C4-2B (cell line): ENCODE measurements at regions not wholly inside any gene's neighbourhood (a gene's known extent, or its start where the extent isn't known, plus 50 kb on each side); places are given as distances from the start of the nearest gene placed in this dataset.

ENCODE experiments used
- H3K27ac ChIP-seq: fragments of 450-650 bp; 2 replicates; pipeline ENCODE4 v1.5.1; 2017
- ZFX ChIP-seq: fragments of 450-650 bp; IDR thresholded peaks from 2 replicates; pipeline ENCODE4 v1.6.1; 2017
- TF ChIP-seq, protein P1 (sequence below): fragments of 450-650 bp; conservative IDR thresholded peaks from 2 replicates; pipeline ENCODE4 v1.5.1; 2017; ENCODE audit warnings: mild to moderate bottlenecking

DNA sequence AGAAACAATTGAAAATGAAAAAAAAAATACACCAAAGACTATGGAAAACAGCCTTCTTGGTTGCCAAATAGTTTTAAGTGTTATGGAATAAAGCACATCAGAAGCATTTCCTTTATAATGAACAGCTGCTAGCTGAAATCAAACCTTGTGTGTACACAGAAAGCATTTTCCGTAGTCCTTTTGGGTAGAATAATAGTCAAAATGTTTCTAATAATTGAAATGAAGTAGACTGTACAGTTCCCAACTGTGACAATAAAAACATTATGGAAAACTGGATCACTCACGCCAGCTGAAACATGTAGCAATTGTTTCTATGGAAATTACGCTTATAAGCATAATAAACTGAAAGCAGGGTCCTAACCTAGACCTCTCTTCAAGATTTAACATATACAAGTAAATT is 856.3 kb upstream of the B3GALT2 start:
- no peak overlapping the region for H3K27ac ChIP-seq
- TF ChIP-seq, protein P1, sequence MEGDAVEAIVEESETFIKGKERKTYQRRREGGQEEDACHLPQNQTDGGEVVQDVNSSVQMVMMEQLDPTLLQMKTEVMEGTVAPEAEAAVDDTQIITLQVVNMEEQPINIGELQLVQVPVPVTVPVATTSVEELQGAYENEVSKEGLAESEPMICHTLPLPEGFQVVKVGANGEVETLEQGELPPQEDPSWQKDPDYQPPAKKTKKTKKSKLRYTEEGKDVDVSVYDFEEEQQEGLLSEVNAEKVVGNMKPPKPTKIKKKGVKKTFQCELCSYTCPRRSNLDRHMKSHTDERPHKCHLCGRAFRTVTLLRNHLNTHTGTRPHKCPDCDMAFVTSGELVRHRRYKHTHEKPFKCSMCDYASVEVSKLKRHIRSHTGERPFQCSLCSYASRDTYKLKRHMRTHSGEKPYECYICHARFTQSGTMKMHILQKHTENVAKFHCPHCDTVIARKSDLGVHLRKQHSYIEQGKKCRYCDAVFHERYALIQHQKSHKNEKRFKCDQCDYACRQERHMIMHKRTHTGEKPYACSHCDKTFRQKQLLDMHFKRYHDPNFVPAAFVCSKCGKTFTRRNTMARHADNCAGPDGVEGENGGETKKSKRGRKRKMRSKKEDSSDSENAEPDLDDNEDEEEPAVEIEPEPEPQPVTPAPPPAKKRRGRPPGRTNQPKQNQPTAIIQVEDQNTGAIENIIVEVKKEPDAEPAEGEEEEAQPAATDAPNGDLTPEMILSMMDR, result no peak
- no peak for TF ChIP-seq ZFX

DNA sequence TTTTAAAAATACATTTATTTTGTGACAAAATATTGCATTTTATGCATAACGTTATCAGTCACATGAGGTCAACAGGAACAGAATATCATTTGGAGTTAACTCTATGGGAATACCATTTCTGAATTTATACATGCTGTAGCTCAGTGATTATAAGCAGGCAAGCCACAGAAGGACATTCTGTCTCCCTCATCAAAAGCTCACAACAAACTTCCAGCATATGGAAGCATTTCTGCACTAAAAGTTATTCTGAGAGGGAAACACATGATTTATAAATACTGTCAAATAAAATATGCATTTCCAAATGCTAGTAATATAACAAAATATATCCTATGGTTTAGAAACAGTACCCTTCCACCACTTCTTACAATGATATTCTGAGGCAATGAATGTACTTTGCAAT is 854.1 kb upstream of the B3GALT2 start:
- no peak for TF ChIP-seq ZFX
- TF ChIP-seq, protein P1, result no peak
- H3K27ac ChIP-seq, result no peak overlapping the region

DNA sequence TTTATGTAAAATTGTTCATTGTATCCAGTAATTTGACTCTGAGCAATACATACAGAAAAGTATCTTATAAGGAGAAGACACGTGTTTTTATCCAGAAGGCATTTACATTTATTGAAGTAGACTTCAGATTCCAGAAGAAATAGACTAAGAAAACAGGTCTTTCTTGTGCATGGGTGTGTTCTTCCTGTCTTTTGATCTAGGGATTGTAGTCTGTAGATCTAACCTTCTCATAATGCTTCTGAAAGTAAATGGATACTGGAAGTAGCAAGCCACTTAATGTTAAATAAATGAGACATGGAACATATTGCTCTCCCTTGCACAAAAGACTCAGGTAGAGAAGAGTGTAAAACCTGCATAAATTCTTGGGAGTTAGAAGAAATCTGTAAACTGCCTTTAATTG is 853.2 kb upstream of the B3GALT2 start:
- TF ChIP-seq, protein P1, result no peak
- no peak for TF ChIP-seq ZFX
- no peak overlapping the region for H3K27ac ChIP-seq

DNA sequence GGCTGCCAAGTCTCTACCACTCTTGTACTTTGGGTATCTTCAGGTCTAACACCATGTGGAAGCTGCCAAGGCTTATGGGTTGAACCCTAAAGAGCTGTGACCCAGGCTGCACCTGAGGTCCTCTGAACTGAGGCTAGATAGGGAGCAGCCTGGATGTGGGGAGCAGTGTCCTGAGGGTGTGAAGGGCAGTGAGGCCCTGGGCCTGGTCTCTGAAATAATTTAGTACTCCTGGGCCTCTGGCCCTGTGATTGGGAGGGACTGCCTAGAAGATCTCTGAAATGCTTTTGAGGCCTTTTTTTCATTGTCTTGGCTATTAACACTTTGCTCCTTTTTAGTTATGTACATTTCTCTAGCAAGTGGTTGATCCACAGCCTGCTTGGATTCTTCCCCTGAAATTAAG is 847.2 kb upstream of the B3GALT2 start:
- no peak overlapping the region for H3K27ac ChIP-seq
- TF ChIP-seq, protein P1, result no peak
- TF ChIP-seq ZFX, result no peak

DNA sequence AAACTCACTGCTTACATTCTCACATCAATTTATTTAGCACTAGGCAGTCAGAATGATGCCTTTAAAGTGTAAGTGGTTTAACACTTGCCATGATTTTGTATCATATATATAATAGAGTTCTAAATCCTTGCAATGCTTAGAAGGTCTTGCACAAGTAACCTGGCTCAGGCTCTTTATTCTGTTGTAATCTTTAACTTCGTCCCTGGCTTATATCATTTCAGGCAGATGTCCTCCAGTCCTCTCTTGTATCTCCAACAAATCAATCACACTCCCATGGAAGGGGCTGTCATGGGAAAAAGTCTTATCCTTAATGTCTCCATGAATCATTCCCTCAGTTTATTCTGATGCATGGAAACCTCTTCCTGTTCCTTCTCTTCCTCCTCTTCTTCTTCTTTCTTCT is 841.6 kb upstream of the B3GALT2 start:
- no peak for TF ChIP-seq ZFX
- TF ChIP-seq, protein P1, result no peak
- no peak overlapping the region for H3K27ac ChIP-seq

DNA sequence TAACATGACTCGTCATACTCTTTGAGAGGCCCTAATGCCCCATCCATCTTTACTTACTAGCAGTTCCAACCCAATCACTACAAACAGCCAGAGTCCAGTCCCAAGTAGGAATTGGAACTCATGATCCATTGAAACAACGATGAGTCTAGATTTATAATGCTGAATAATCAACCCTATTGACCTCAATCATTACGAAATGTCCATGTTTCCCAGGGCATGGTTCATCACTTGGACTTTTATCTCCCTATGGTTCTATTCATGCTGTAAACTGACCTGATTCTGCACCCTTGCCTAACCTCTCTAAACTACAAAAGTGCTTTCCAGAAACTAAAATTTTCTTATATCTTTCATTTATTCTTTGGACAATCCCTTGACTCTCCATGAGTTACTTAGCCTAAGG is 840.0 kb upstream of the B3GALT2 start:
- no peak for TF ChIP-seq ZFX
- TF ChIP-seq, protein P1, result no peak
- H3K27ac ChIP-seq, result no peak overlapping the region

DNA sequence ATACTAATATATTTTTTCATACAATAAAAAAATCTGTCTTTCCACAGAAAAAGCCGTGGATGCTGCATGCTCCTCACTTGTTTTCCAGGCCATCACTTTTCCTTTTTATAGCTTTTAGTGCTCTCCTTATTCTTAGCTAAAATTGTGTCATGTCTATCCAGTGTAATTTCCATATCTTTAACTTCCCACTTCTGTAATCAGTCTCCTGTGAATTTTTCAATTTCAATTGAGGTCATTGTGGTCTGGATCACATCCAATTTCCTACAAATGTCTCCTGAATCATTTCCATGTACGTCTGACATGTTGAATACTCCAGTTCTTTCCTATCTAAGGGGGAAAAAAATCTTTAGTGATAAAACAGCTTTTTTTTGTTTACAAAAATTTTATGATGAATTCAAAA is 838.2 kb upstream of the B3GALT2 start:
- no peak overlapping the region for H3K27ac ChIP-seq
- TF ChIP-seq, protein P1, result no peak
- TF ChIP-seq ZFX, result no peak
